Fibroblast of peridontal ligament (primary cell): ENCODE measurements at regions not wholly inside any gene's neighbourhood (a gene's known extent, or its start where the extent isn't known, plus 50 kb on each side); places are given as distances from the start of the nearest gene placed in this dataset.
"Not testable (repeated sequence)": the region's sequence is repeated elsewhere in the genome, so short reads cannot be mapped to it uniquely, and the experiment has no call there.

Experiments used
- DNase-seq: peaks from one replicate; pipeline ENCODE4 v3.0.0-alpha.2; 2010; ENCODE audit errors: extremely low read depth

DNA sequence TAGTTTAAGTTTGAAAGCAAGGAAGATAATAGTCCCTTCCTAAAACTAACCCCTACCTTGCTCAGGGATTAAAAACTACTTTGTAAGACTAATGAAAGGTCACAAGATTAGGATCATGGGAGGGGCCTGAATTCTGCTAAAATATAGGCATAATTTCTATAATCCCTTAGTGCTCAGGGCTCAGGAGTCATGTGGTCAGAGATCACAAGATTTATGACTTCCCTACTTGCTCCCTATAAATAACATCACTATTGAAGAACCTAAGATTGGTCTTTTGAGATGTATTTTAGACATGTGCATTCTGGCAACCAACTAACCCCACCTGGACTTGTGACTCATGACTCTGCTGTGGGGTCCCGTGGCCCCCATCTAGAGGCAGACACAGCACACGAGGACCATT, 81.1 kb downstream of the STMND1 start:
- no peak for DNase-seq

DNA sequence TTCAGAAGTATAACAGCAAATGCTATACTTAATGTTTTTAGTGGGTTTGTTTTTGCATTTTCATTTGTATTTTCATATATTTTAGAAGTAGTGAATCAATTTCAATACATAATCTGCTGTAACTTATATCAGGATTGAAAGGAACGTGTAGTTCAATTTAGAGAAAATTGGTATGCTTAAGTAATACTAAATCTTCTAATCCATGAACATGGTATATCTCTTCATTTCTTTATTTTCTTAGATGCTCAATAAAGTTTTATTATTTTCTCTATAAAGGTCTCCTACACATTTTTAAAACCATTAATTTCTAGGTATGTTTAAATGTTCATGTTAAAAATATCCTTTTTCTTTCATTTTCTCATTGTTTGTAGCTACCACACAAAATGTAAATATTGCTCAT, 85.1 kb downstream of the STMND1 start:
- DNase-seq = no peak

DNA sequence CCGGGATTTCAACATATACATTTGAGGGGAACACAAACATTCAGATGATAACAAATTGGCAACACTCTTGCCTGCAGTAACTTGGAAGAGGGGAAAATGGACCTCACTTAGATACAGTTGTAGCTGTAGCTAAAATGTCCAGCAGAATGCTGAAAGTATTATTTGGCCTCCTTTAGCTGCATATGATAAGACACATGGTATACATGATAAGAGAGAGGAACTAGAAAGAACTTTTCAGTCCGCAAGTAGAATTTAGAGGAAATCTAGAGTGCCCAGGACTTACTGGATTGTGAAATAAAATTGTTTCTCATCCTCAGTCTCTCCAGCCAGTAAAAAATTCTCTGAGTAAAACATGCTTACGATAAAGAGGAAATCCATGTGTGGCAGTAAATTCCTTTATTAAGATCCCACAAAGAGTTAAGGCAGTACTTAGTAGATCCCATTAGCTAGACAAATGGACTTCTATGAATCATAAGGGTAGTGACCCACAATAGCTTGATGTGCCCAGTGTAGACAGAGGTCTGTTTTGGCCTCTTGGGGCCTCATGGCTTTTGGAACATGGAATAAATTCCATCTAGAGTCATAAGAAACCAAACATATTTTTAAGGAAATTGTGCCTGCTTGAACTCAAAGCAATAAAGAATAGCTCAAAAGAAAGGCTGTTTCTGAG, 87.9 kb upstream of the RBM24 start:
- DNase-seq = no peak

DNA sequence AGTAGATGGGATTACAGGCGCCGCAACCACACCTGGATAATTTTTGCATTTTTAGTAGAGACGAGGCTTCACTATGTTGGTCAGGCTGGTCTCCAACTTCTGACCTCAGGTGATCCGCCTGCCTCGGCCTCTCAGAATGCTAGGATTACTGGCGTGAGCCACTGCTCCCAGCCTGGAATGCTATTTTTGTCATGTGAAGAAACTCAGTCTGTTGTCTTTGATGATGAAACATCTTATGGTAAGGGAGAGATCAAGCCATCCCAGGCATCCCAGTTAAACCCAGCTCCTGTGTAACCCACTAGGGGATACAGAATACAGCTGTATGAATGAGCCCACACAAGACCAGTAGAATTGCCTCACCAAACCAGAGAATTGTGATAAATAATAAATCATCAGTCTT, 83.6 kb upstream of the RBM24 start:
- no peak for DNase-seq

DNA sequence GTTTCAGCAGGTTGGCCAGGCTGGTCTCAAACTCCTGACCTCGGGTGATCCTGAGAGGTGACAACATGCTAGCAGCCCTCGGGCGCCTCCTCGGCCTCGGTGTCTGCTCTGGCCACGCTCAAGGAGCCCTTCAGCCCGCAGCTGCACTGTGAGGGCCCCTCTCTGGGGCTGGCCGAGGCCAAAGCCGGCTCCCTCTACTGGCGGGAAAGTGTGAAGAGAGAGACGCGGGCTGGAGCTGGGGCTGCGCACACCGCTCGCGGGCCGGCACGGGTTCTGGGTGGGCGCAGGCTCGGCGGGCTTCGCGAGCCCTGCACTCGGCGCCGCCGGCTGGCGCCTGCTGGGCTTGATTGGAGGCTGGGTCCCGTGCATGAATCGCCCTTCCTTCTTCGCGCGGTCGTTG, 80.8 kb upstream of the RBM24 start:
- DNase-seq = no peak

DNA sequence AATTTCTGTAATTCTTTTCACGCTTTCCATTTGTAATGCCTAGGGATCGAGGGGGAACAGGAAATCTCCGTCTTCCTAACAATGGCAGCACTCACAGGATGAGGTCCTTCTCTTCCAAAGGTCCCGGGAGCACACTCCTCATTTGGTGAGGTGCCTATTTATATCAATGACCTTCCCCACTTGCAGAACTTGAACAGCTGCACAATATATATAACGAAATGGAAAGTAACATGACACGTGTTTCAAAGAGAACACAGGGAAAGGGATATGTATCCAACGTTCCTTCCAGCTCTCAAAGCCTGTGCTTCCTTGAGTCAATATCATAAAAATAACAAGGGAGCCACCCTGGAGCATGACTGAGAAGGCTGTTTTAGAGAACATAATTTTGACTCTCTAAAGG, 78.6 kb upstream of the RBM24 start:
- DNase-seq = no peak

DNA sequence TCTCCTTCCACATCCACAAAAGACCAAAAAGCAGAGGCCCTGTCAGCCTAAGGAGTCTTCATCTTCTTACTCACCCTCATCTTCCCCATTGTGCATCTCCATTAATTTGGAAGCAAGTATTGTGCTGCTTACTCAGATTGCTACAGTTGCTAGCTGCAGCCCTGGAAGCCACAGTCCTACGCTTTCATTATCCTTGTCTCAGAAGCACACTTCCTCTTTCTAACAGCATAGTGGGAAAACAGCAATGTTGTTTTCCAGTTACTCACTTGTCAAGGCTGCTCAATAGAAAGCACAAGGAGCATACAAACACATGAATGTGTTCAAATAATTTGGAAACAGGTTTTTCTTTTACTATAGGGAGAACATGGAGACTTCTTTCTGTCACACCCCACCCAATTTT, 76.6 kb upstream of the RBM24 start:
- DNase-seq = no peak

DNA sequence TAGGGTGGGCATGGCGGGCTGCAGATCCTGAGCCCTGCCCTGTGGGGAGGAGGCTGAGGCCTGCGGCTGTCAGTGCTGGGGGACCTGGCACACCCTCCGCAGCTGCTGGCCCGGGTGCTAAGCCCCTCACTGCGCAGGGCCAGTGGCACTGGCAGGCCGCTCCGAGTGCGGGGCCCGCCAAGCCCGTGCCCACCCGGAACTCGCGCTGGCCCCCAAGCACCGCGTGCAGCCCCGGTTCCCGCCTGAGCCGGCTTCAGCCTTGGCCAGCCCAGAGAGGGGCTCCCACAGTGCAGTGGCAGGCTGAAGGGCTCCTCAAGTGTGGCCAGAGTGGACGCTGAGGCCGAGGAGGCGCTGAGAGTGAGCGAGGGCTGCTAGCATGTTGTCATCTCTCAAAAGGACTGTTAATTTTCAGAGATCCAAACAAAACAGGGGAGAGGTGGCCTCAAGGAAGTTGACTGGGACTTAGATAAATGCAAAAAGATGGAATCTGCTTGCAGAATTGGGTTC, 74.5 kb upstream of the RBM24 start:
- no peak for DNase-seq

DNA sequence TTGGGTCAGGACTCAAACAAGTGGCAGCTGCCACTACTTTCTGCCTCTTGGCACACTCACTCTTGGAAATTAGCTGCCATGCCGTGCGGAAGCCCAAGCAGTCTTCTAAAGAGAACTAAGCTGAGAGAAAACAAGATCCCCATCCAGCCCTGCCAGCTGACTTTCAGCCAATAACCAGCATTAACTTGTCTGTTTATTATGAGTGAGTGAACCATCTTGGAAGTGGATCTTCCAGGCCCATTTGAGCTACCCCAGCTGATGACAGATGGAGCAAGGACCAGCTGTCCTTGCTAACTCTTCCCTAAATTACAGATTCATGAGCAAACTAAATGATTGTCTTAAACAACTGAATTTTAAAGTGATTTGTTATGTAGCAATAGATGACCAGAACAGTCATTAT, 73.9 kb upstream of the RBM24 start:
- no peak for DNase-seq

DNA sequence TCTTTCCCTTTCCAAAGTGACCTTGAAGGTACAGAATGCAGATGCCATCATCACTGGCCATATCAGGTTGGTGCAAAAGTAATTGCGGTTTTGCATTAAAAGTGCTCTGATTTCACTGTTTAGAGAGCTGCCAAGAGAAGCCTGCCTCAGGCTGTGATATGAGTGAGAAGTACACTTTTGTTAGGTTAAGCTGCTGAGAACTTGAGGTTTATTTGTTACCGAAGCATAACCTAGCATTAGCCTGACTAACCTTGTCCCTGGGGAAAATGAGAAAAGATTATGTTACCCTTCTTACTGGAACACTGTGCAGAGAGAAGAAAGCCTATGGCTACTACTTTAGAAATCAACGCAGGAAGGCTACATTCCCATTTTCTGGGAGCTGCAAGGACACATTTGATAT, 70.5 kb upstream of the RBM24 start:
- no peak for DNase-seq

DNA sequence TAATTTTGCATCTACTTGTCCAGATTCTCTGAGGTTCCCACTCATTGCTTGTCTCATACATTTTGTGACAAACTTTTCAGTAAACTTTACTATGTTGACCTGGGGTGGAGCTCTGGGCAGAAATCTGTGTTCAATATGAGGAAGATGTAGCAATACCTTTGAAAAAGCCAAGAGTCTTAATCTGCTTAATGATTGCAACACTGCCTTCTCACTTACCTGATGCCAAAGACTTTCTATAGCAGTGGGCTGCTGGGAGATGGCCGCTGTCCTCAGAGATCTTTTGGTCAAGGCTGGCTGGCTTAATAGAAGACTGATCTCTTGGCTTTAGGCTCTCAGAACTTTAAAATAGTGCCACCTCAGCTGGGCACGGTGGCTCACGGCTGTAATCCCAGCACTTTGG, 70.1 kb upstream of the RBM24 start:
- no peak for DNase-seq

DNA sequence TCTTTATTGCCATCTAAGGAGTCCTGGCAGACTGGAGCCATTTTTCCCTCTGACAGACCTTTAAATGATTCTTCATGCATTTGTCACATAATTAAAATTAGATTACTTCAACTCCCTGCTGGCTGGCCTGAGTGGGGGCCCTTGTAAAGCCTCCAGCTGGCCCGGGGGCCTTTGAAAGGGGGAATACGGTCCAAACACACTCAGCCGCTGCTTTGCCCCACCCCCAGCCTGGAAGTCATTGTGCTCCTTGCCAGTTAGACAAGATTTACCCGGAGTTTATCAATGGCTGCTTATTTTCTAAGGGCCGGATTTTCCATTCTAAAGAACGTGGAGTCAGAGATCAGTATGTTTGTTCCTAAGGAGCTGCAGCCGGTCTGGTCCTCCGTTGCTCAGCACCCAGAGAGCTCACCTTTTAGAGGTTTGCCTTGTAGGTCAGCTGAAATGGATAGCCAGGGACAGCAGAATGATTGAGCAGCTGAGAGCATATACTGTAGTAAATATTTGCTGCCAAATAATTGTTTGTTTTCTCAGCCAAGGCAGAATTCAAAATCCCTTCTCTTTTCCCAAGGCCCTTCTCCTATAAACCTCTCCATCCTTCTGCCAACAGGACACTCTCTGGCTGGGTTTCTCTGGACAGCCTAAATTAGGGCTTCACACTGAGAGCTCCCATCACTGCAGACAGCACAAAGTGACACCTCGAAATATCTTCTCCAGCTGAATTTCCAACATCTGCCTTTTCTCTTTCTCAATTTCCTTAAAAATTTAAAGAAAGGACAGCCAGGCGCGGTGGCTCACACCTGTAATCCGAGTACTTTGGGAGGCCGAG, 68.4 kb upstream of the RBM24 start:
- DNase-seq = no peak

DNA sequence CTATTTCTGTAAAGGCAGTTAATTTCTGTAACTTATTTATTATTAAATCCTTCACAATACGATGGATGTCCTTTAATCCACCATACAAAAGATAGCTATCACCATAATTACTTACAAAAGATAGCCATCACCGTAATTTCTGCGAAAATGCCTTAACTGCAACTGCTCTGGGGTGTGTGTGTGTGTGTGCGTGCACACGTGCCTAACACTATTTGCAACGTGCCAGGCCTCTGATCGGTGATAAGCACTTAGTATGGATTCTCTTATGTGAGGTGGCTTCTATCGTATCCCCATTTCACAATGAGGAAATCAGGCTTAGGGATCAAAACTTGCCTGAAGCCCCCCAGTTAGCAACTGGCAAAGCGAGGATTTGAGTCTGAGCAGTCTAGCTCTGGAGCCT, 67.1 kb upstream of the RBM24 start:
- no peak for DNase-seq

DNA sequence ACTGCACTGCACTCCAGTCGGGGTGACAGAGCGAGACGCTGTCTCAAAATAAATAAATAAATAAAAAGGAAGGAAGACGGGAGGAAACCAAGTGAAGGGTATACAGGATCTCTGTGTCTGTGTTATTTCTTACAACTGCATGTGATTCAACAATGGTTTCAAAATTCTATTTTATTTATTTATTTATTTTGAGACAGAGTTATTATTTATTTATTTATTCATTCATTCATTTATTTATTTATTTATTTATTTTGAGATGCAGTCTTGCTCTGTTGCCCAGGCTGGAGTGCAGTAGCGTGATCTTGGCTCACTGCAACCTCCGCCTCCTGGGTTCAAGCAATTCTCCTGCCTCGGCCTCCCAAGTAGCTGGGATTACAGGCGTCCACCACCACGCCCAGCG, 64.2 kb upstream of the RBM24 start:
- DNase-seq = not testable (repeated sequence)

DNA sequence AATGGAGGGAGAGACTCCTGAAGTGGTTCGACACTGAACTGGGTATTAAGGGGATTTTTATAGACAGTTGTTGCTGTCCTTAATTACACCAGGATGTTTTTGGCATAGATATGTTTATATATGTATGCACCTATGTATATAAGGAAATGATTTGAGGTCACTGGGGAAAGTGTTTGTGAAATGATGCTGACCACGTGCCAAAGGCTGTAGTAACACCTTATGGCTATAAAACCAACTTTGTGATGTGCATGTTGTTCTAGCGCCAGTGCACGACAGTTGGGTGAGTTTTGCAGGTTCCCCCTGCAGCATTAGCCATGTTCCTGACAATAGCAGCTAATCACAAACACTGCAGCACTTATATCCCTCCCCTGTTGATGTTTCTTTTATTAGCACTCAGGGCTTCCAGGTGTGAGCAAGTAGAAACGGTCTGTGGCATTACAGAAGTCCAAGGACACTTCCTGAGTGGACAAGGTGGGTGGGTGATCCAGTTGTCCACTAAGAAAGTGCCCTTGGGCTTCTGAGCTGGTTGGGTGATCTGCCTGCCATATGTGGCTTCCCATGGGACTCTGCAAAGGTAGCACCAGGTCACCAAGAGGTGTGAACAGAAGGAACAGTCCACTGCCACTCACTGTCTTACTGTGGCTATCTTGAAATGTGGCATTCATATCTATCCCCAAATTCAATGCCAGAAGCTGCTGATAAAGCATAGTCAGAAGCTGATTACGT, 63.0 kb upstream of the RBM24 start:
- no peak for DNase-seq

DNA sequence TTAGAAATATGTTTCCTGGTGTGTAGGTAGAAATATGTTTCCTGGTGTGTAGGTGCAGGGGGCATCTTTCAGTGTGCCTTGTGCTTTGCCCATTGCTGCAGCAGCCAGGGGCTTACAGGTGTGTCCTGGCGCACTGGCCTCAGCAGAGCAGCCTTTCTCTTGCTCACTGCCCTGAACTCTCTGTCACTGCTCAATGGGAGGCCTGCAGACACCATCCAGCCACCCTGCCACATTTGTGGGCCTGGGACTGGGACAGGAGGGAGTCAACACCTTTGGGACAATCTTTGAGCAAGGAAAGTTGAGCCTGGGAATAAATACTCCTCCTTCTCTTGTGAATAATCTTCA, 62.4 kb upstream of the RBM24 start:
- DNase-seq = no peak

DNA sequence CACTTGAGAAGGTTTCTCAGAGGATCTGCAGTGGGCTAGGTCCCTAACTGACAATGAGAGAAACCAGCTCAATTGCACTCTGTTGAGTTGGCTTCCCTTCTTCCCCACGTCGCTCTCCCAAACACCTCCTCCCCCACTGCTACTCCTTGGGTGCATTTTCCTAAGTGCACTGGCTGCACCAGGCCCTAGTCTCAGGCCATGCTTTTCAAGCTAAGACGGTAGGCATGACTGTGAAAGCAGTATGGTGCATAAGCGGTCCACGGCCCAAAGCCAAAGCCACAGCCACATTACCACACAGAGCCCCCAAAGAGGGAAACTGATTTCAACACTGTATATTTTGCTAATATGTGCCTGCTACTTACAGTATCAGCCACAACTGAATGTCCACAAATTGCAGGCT, 62.1 kb upstream of the RBM24 start:
- DNase-seq = peak; percentile 33

DNA sequence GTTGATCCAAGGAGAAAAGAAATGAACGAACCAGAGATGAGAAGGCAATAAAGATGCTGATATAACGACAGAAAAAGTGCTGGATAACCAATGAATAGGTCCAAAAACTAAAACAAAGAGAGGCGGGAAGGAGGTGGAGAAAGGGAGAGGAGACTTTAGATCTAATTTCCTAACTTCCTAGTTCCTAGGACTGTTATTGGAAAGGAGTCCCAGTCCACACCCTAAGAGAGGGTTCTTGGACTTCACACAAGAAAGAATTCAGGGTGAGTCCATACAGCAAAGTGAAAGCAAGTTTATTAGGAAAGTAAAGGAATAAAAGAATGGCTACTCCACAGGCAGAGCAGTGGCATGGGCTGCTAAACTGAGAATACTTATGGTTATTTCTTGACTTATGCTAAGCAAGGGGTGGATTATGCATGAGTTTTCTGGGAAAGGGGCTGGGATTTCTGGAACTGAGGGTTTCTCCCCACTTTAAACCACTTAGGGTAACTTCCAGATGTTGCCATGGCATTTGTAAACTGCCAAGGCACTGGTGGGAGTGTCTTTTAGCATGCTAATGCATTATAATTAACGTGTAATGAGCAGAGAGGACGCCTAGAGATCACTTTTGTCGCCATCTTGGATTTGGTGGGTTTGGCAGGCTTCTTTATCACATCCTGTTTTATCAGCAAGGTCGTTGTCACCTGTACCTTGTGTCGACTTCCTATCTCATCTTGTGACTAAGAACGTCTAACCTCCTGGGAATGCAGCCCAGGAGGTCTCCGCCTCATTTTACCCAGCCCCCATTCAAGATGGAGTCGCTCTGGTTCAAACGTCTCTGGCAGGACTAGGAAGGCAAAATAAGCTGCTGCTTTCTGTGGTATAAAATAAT, 60.9 kb upstream of the RBM24 start:
- DNase-seq = no peak

DNA sequence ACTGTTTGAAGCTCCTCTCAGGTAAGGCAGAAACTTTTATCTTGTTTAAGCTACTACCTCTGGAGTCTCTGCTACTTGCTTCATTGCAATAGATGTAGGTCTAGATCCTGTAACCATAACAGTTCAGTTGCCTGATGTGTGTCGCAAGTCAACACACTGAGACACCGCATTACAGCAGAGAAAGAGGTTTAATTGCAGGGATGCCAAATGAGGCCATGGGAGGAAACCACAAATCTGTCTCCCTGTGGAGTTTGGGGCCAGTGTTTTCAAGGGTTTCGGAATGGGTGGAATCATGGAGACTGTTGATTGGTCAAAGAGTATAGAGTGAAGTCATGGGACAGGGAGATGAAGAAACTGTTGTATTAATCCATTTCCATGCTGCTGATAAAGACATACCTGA, 57.1 kb upstream of the RBM24 start:
- peak; percentile 46 for DNase-seq

DNA sequence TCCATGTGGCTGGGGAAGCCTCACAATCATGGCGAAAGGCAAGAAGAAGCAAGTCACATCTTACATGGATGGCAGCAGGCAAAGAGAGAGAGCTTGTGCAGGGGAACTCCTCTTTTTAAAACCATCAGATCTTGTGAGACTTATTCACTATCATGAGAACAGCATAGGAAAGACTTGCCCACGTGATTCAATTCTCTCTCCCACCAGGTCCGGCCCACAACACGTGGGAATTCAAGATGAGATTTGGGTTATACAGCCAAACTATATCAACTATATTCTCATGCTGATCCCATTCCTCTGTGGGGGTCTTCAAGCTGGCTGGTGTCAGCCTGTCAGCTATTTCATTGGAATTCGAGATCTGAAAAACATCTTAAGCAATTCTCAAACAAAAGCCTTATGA, 56.7 kb upstream of the RBM24 start:
- not testable (repeated sequence) for DNase-seq

DNA sequence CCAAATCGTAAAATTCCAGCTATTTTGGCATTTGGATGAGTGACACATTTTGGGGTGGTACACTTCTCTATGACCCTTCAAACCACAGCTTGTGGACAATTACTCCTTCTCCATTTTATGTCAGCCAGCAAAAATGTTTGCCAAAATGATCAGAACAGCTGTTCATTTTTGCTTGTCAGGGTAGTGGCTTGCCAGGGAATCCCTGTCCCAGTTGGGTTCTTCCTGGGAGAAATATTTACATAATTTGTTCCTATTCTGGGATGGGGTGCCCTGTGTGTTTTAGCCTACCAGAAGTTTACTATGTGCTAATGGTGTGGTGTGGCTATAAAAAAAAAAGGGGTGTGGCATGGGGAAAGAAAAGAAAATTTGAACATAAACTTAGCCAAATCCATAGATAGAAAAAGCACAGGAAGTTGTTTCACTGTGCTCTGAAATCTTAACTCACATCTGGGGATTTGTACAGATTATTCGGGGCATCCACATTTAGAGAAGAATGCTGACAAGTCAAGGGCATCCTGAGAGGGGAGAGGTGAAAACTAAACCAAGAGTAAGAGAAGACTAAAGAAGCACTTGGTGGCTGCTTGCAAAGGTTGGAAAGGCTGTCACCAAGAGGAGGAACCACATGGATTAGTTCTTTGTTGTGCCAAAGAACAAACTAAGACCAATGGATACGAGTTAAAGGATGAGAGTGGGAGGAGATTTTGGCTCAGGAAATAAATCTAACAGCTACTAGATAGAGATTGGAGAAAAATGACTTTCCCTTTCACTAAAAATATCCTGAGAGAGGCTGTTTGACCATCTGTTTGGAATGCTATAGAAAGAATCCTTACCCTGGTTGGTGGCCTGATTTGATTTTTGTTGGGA, 55.2 kb upstream of the RBM24 start:
- DNase-seq = peak; percentile 41
